ENCODE measurements at regions not wholly inside any gene's neighbourhood (a gene's known extent, or its start where the extent isn't known, plus 50 kb on each side); places are given as distances from the start of the nearest gene placed in this dataset.

GRCh38 chr2:107281637-107282036, 395.7 kb upstream of the ST6GAL2 start:
- TF ChIP-seq CTCF (conservative IDR thresholded peaks at IDR 0.05; ENCODE audit: low read depth, low read length) (no peak), EZH2 (IDR thresholded peaks at IDR 0.05; ENCODE audit: borderline replicate concordance, low read depth, low read length, poor library complexity, severe bottlenecking) (no peak)

Measured in A673 (cell line).